Esophagus squamous epithelium (tissue), 4 donors: ENCODE measurements at regions not wholly inside any gene's neighbourhood (a gene's known extent, or its start where the extent isn't known, plus 50 kb on each side); places are given as distances from the start of the nearest gene placed in this dataset.

ENCODE experiments used
- POLR2A ChIP-seq, 4 donors: fragments of 450-650 bp; IDR thresholded peaks; one replicate each; pipeline ENCODE4 v1.6.1; 2017; ENCODE audit warnings: antibody characterized with exemption in 4 of 4, mild to moderate bottlenecking in 4 of 4, moderate library complexity in 3 of 4
- TF ChIP-seq, protein P1 (sequence below), 6 experiments: fragments of 450-650 bp in 4 of 6; fragments of 200-600 bp in 2 of 6; sonication (generic) in 2 of 6; IDR thresholded peaks; one replicate each; pipeline ENCODE4 v1.5.1; 2016 to 2019; ENCODE audit warnings: antibody characterized with exemption in 6 of 6, mild to moderate bottlenecking in 4 of 6, moderate library complexity in 4 of 6

DNA sequence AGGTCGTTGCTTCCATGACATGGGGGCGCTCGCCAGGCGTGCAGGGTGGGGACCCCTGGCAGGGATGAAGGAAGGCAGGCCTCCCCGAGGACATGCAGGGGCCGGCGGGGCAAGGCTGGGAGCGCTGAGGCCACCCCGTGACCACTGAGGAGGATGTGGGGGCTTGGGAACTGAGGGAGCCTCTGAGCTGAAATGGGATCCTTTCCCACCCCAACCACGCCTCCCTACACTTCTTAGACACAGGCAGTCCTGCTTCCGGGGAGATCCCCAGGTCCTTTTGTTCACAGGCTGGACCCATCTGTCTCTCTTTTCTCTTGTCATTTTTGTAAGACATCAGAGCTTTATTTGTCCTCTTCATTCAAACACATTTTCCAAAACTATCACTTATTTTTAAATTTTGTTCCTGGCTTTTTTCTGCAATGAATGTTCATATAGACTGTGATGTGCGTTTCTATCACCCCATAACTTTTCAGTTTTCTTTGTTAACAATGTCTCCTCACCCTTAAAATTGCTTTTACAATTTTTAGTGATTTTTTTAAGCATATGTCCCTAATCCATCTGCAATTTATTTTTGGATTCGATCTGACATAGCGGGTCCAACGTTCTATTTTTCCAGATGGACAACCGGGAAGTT is 156.7 kb upstream of the BACE2 start:
- TF ChIP-seq, protein P1, sequence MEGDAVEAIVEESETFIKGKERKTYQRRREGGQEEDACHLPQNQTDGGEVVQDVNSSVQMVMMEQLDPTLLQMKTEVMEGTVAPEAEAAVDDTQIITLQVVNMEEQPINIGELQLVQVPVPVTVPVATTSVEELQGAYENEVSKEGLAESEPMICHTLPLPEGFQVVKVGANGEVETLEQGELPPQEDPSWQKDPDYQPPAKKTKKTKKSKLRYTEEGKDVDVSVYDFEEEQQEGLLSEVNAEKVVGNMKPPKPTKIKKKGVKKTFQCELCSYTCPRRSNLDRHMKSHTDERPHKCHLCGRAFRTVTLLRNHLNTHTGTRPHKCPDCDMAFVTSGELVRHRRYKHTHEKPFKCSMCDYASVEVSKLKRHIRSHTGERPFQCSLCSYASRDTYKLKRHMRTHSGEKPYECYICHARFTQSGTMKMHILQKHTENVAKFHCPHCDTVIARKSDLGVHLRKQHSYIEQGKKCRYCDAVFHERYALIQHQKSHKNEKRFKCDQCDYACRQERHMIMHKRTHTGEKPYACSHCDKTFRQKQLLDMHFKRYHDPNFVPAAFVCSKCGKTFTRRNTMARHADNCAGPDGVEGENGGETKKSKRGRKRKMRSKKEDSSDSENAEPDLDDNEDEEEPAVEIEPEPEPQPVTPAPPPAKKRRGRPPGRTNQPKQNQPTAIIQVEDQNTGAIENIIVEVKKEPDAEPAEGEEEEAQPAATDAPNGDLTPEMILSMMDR (IDR thresholded peaks at IDR 0.05), result no peak
- TF ChIP-seq POLR2A (IDR thresholded peaks at IDR 0.05), result no peak
